Suprapubic skin (tissue), 4 donors: ENCODE measurements at regions not wholly inside any gene's neighbourhood (a gene's known extent, or its start where the extent isn't known, plus 50 kb on each side); places are given as distances from the start of the nearest gene placed in this dataset.

Source experiments
- DNase-seq, 2 donors: peaks; one replicate each; pipeline ENCODE4 v3.0.0-alpha.2; 2019; ENCODE audit warnings: low spot score in 2 of 2
- H3K27ac ChIP-seq: fragments of 200-600 bp; sonication (generic); one replicate; pipeline ENCODE4 v1.5.1; 2019
- H3K27me3 ChIP-seq: fragments of 200-600 bp; sonication (generic); one replicate; pipeline ENCODE4 v1.5.1; 2019
- H3K36me3 ChIP-seq: fragments of 200-600 bp; sonication (generic); one replicate; pipeline ENCODE4 v1.5.1; 2019
- H3K4me1 ChIP-seq: fragments of 200-600 bp; sonication (generic); one replicate; pipeline ENCODE4 v1.5.1; 2019
- H3K4me3 ChIP-seq: fragments of 200-600 bp; sonication (generic); one replicate; pipeline ENCODE4 v1.5.1; 2019; ENCODE audit warnings: mild to moderate bottlenecking
- H3K9me3 ChIP-seq: fragments of 200-600 bp; sonication (generic); one replicate; pipeline ENCODE4 v1.5.1; 2019
- EP300 ChIP-seq: sonication (generic); formaldehyde crosslinking; IDR thresholded peaks from one replicate; pipeline ENCODE4 v1.6.1; 2017; ENCODE audit warnings: antibody characterized with exemption
- POLR2A ChIP-seq, 2 donors: fragments of 450-650 bp; IDR thresholded peaks; one replicate each; pipeline ENCODE4 v1.6.1; 2017; ENCODE audit warnings: antibody characterized with exemption in 2 of 2, mild to moderate bottlenecking in 2 of 2, moderate library complexity in 2 of 2
- POLR2AphosphoS5 ChIP-seq, 3 donors: sonication (generic); formaldehyde crosslinking; IDR thresholded peaks; one replicate each; pipeline ENCODE4 v1.6.1; 2017; ENCODE audit warnings: antibody characterized with exemption in 3 of 3
- WGBS: methylation state at CpG from one replicate; pipeline ENCODE4 v1.1.5; 2018; 5-methylcytosine and 5-hydroxymethylcytosine counted together
- TF ChIP-seq, protein P1 (sequence below), 2 donors: fragments of 200-600 bp in 1 of 2; fragments of 450-650 bp in 1 of 2; sonication (generic) in 1 of 2; IDR thresholded peaks; one replicate each; pipeline ENCODE4 v1.5.1; 2016 to 2019; ENCODE audit warnings: antibody characterized with exemption in 2 of 2, mild to moderate bottlenecking in 1 of 2, moderate library complexity in 1 of 2

DNA sequence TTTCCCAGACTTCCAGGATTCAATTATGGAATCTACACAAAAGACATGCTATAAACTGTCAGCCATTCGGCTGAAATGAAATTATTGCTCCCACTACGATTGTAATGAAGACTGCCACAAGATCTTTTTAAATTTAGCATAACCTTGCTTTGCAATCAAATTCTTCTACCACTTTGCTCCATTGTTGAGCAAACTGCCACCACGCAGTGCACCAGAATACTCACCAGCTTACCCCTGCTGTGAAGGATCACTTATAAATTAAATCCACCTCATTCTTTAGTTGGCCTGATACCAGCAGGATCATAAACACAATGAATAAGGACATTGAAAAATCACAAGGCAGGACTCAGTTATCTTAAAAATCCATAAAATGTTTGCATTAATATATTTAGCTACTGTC is 116.4 kb upstream of the PRNP start:
- H3K27ac ChIP-seq, result no peak overlapping the region
- H3K4me1 ChIP-seq, result no peaks in the 10 kb centered on the region
- no peaks in the 10 kb centered on the region for H3K9me3 ChIP-seq
- WGBS, result 80% methylated on average over 3 of the region's 3 CpGs
- TF ChIP-seq POLR2A (IDR thresholded peaks at IDR 0.05) (no peak), EP300 (no peak), POLR2AphosphoS5 (IDR thresholded peaks at IDR 0.05) (no peak)
- TF ChIP-seq, protein P1, sequence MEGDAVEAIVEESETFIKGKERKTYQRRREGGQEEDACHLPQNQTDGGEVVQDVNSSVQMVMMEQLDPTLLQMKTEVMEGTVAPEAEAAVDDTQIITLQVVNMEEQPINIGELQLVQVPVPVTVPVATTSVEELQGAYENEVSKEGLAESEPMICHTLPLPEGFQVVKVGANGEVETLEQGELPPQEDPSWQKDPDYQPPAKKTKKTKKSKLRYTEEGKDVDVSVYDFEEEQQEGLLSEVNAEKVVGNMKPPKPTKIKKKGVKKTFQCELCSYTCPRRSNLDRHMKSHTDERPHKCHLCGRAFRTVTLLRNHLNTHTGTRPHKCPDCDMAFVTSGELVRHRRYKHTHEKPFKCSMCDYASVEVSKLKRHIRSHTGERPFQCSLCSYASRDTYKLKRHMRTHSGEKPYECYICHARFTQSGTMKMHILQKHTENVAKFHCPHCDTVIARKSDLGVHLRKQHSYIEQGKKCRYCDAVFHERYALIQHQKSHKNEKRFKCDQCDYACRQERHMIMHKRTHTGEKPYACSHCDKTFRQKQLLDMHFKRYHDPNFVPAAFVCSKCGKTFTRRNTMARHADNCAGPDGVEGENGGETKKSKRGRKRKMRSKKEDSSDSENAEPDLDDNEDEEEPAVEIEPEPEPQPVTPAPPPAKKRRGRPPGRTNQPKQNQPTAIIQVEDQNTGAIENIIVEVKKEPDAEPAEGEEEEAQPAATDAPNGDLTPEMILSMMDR (IDR thresholded peaks at IDR 0.05), result no peak
- no peaks in the 10 kb centered on the region for H3K36me3 ChIP-seq
- DNase-seq, result no peak
- no peak overlapping the region for H3K4me3 ChIP-seq
- peaks cover 16% of the 10 kb centered on the region for H3K27me3 ChIP-seq

DNA sequence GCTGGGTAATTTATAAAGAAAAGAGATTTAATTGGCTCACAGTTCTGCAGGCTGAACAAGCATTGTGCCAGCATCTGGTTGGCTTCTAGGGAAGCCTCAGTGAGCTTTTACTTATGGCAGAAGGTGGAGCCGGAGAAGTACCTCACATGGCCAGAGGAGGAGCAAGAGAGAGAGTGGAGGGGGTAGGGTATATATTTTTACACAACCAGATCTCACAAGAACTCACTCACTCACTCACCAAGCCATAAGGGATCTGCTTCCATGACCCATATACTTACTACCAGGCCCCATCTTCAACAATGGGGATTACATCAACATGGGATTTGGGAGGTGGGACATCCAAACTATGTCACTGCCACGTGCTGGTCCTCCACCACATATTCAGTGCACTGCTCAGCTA is 117.2 kb upstream of the PRNP start:
- no peaks in the 10 kb centered on the region for H3K36me3 ChIP-seq
- peaks cover 11% of the 10 kb centered on the region for H3K27me3 ChIP-seq
- TF ChIP-seq EP300, result no peak
- TF ChIP-seq, protein P1 (IDR thresholded peaks at IDR 0.05), result no peak
- TF ChIP-seq POLR2A (IDR thresholded peaks at IDR 0.05), result no peak
- TF ChIP-seq POLR2AphosphoS5 (IDR thresholded peaks at IDR 0.05), result no peak
- no peaks in the 10 kb centered on the region for H3K4me1 ChIP-seq
- no peak overlapping the region for H3K27ac ChIP-seq
- DNase-seq, result no peak
- H3K4me3 ChIP-seq, result no peak overlapping the region
- 52% methylated on average over 2 of the region's 2 CpGs for WGBS
- no peaks in the 10 kb centered on the region for H3K9me3 ChIP-seq

- Histone ChIP-seq H3K27me3 (peaks cover 7% of the 10 kb centered on the region), H3K4me1 (no peaks in the 10 kb centered on the region), H3K9me3 (no peaks in the 10 kb centered on the region), H3K36me3 (no peaks in the 10 kb centered on the region), H3K27ac (no peak overlapping the region), H3K4me3 (no peak overlapping the region)
- no peak for DNase-seq
- TF ChIP-seq POLR2AphosphoS5 (IDR thresholded peaks at IDR 0.05), result no peak
- TF ChIP-seq, protein P1 (IDR thresholded peaks at IDR 0.05), result no peak
- TF ChIP-seq POLR2A (IDR thresholded peaks at IDR 0.05), result no peak
- TF ChIP-seq EP300, result no peak
- WGBS, result 63% methylated on average over 4 of the region's 4 CpGs
These were observed 117.8 kb upstream of the PRNP start for GRCh38 chr20:4568361-4568959.

- WGBS, result 75% methylated on average over 2 of the region's 2 CpGs
- Histone ChIP-seq H3K27ac (no peak overlapping the region), H3K4me1 (no peaks in the 10 kb centered on the region), H3K36me3 (no peaks in the 10 kb centered on the region), H3K4me3 (no peak overlapping the region), H3K9me3 (no peaks in the 10 kb centered on the region), H3K27me3 (peaks cover 6% of the 10 kb centered on the region)
- TF ChIP-seq EP300, result no peak
- TF ChIP-seq POLR2A (IDR thresholded peaks at IDR 0.05), result no peak
- TF ChIP-seq, protein P1 (IDR thresholded peaks at IDR 0.05), result no peak
- no peak for TF ChIP-seq POLR2AphosphoS5 (IDR thresholded peaks at IDR 0.05)
- DNase-seq, result no peak
These were observed 119.1 kb upstream of the PRNP start for GRCh38 chr20:4567170-4567569.

GRCh38 chr20:4563534-4563933 is 122.7 kb upstream of the PRNP start:
- Histone ChIP-seq H3K27ac (no peak overlapping the region), H3K9me3 (no peaks in the 10 kb centered on the region), H3K27me3 (peaks cover 3% of the 10 kb centered on the region), H3K4me3 (no peak overlapping the region), H3K36me3 (no peaks in the 10 kb centered on the region), H3K4me1 (no peaks in the 10 kb centered on the region)
- WGBS, result 15% methylated on average over 4 of the region's 4 CpGs
- TF ChIP-seq, protein P1 (IDR thresholded peaks at IDR 0.05), result no peak
- TF ChIP-seq POLR2A (IDR thresholded peaks at IDR 0.05) (no peak), POLR2AphosphoS5 (IDR thresholded peaks at IDR 0.05) (no peak), EP300 (no peak)
- no peak for DNase-seq
